Hematopoietic multipotent progenitor cell treated with erythropoietin and hydrocortisone succinate and interleukin-3 and kit ligand, for 17 days (in vitro differentiated cells): ENCODE measurements at regions not wholly inside any gene's neighbourhood (a gene's known extent, or its start where the extent isn't known, plus 50 kb on each side); places are given as distances from the start of the nearest gene placed in this dataset.
A peak's percentile ranks its signal among the peaks of the same experiment; 100 is the strongest.

ENCODE experiments used
- DNase-seq: peaks from one replicate; pipeline ENCODE4 v3.0.0-alpha.2; 2015; ENCODE audit warnings: low spot score

DNA sequence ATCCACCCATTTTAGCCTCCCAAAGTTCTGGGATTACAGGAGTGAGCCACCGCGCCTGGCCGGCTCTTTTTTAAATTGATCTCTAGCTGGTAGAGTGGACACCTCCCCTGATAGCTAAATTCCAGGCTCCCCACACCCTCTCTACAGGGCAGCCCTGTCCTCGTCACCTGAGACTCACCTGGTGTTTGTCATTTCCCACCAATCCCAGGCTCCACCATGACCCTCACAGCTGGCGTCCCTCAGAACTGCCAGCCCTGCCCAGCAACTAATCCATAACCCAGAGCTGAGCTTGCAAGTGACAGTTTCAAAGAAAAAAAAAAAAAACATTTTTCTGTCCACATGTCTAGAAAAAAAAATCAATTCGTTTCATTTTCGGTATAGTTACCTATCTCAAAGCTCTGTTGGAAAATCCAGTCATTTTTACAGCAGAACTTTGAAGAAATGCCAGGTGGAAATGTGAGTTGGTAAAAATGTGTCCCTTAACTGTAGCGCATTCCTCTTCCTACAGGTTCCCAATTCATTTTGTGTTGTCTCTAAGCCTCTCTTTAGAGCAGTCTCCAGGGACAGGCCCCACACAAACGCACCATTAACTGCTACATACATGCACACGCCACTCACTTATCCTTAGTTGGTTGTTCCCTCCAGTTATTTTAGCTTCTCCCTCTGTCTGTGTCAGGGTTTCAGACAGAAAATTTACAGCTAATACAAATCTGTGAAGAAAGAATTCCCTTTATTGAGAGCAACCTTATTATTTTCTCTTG is 294.7 kb downstream of the FBXO15 start:
- no peak for DNase-seq

DNA sequence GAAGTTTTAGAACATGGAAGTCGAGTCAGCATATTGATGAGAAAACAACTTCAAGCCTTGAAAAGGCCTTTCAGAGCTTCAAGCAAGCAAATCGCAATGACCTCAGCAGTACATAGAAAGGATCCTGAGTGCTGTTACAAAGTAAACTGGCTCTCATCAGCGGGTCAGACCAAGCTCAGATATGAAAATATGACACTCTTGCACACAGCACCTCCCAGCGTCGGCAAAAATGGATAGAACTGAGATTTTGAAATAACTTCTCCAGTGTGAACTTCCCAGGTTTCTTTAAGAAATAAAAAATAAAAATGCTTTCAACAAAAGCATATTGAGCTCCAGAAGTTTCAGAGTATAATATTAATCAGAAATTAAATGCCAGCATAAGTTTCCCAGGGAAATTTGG is 296.9 kb downstream of the FBXO15 start:
- DNase-seq: no peak

GRCh38 chr18:73848656-73849055 is 299.0 kb downstream of the FBXO15 start:
- no peak for DNase-seq

DNA sequence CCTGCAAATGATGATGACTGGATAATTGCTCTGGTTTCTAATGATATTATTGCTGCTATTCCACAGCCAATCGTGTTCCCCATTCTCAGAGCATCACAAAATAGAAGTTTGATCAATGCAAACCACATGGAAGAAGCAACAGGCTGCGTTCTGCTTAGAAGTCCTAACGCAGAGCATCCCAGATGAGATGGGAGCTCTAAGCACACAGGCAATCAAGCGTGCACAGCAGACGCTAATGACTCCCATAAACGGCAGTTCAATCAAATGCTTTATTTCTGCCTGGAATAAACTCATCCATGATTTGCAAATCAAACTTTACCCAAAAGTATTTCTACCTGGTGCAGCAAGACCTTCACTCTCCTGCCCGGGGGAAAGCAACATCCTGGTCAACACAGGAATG is 304.2 kb downstream of the FBXO15 start:
- DNase-seq: no peak

- peak; percentile 12 for DNase-seq
Measured at GRCh38 chr18:73842795-73843394, 304.7 kb downstream of the FBXO15 start.

DNA sequence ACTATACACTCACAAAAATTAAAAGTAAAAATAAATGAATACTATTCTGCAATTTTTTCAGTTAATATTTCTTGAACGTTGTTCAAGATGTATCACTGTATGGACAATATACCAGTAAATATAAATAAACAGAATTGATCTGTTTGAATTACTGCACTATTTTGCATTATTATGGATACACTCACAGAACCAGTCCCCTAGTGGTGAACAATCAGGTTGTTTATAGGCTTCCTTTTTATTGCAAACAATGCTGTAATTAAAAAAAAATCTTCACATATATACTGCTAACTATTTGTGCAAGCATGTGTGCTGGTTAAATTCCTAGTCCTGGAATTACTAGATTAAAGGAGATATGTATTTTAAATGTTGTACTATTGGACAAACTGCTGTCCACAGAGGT is 306.0 kb downstream of the FBXO15 start:
- no peak for DNase-seq

GRCh38 chr18:73840319-73840945 is 307.2 kb downstream of the FBXO15 start:
- no peak for DNase-seq

GRCh38 chr18:73839441-73839840 is 308.2 kb downstream of the FBXO15 start:
- no peak for DNase-seq

DNA sequence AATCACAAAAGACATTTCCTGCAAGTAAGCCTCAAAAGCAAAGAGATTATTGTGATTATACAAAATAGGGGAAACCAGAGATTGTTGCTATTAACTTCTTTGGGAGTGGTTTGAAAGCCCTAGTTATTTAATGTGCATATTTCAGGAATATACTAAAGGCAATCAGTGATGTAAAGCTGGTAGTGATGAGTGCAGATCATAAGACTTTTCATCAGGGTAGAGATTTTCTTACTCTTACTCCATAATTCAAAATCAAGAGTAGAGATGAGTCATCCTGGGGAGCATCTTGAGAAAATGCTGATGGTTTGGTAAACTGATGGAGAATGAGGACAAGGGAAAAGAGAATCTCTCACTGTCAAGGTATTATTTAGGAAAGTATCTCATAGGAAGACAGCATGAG is 309.5 kb downstream of the FBXO15 start:
- no peak for DNase-seq

DNA sequence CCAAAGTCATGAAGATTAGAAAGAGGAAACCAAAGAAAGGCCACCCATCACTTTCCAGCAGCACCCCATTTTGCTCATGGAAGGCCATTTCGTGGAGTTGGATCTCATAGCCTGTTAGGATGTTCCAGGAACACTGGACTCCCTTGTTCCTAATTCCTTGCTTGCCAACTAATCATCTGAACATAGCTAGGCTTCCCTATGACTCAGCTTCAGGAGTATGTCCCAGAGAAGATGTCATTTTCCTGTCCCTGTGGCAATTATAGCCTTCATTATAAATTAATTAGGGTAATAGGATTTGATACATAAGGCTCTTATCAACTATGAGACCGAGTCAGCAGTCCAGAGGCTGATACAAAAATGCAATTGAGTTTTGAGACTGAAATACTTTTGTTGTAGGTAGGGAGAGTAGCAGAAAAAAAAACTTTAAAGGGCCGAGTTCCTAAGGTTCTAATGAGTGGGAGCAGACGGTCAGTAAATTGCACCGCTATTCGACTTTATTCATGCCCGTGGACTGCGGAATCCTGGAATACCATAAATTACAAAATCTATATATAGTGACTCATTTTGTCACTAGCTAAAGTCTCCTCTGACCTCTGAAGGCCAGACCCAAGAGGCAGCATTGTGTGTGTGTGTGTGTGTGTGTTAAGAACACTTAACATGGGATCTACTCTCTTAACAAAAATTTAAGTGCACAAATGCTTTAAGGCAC is 311.8 kb downstream of the FBXO15 start:
- DNase-seq: no peak

DNA sequence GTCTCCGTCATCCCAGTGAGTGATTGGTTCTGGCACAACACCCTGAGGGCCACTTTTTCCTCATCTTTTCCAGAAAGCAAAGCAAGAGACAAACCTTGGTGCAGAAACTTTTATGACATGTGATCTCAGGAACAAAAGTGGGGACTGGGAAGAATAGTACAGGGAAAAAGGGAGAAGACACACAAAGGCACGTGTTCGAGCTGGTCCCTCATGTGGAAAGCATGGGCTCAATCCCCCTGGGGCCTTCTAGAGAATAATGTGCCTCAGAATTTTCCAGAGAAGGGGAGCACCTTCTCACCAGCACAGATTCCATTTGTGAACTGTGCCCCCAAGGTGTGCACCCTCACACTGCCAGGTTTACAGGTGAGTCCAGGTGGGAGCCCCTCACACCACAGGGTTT is 312.6 kb downstream of the FBXO15 start:
- no peak for DNase-seq

- no peak for DNase-seq
Measured at GRCh38 chr18:73831688-73832087, 315.9 kb downstream of the FBXO15 start.

- no peak for DNase-seq
Measured at GRCh38 chr18:73829146-73829545, 318.5 kb downstream of the FBXO15 start.

GRCh38 chr18:73827801-73828200 is 319.8 kb downstream of the FBXO15 start:
- no peak for DNase-seq

GRCh38 chr18:73826098-73826497 is 321.5 kb downstream of the FBXO15 start:
- no peak for DNase-seq

- DNase-seq: no peak
Measured at GRCh38 chr18:73824671-73825070, 323.0 kb downstream of the FBXO15 start.

- no peak for DNase-seq
Measured at GRCh38 chr18:73812423-73812822, 335.2 kb downstream of the FBXO15 start.

GRCh38 chr18:73807551-73808192 is 340.0 kb downstream of the FBXO15 start:
- no peak for DNase-seq

DNA sequence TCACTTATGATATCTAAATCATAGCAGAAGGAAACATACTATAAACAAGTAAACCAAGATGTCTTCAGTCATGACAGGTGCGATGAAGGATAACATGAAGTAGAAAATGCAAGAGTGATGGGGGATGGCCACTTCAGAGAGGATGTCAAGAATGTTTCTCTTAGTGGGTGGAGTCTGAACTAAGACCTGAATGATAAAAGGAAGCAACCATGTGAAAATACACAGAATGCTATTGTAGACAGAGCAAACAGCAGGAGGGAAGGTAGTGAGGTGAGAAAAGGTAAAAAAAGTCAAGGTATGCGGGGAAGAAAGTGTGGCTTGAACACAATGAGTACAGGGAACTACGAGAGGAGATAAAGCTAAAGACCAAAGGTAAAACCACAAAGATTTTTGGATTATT is 341.6 kb downstream of the FBXO15 start:
- no peak for DNase-seq

GRCh38 chr18:73797419-73797818 is 350.2 kb downstream of the FBXO15 start:
- DNase-seq: no peak

GRCh38 chr18:73793386-73793785 is 354.2 kb downstream of the FBXO15 start:
- DNase-seq: no peak

DNA sequence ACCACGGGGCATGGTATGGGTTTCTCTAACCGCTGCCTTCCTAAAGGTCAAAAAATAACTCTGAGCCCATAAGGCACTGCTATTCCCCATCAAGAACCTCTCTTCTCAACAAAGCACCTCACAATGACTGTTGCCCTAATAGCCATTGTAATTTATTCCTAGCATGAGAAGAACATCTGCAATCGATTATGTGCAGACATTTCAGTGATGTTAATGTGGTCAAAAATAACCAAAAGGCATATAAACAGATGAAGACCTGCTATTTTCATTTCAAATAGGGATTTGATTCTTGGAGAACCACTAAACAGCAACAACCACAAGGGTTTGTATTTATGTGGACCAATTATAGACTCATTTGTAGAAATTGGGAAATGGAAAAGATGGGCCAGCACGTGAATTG is 356.6 kb downstream of the FBXO15 start:
- DNase-seq: no peak
